GM12892 (cell line): ENCODE measurements at regions not wholly inside any gene's neighbourhood (a gene's known extent, or its start where the extent isn't known, plus 50 kb on each side); places are given as distances from the start of the nearest gene placed in this dataset.

Source experiments
- DNase-seq: peaks from one replicate; pipeline ENCODE4 v3.0.0; 2011; ENCODE audit not compliant: insufficient read length
- FAIRE-seq: peaks from 2 replicates; lab custom pipeline; 2011; peaks lifted over from hg19 to GRCh38; lab: Jason Lieb, UNC
- POLR2A ChIP-seq: IDR thresholded peaks from 2 replicates; pipeline ENCODE4 v1.6.1; 2011; ENCODE audit warnings: low read depth, low read length, control low read depth
- POLR2AphosphoS5 ChIP-seq: IDR thresholded peaks from 2 replicates; pipeline ENCODE4 v1.6.1; 2011; ENCODE audit warnings: low read depth, low read length, control low read depth
- TAF1 ChIP-seq: IDR thresholded peaks from 2 replicates; pipeline ENCODE4 v1.6.1; 2011; ENCODE audit warnings: low read depth, mild to moderate bottlenecking, control low read depth, low read length, borderline replicate concordance

DNA sequence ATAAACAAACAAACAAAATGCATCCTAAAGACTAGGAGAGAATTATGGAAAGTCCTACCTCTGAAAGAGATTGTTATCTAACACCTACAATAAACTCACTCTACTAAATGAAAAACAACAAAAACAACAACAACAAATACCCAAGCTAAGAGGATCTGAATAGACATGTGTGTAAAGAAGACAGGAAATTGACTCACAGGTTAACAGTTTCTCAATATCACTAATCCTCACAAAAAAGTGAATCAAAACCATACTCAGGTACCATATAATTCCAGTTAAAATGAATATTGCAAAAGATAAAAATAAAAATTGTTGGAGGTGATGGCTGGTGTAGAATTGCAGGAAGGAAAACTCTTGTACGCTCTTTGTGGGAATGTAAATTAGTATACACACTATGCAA lies 110.4 kb upstream of the TOP3B start:
- FAIRE-seq (peak; percentile 61), DNase-seq (no peak)
- TF ChIP-seq POLR2AphosphoS5 (no peak), TAF1 (no peak), POLR2A (no peak)

DNA sequence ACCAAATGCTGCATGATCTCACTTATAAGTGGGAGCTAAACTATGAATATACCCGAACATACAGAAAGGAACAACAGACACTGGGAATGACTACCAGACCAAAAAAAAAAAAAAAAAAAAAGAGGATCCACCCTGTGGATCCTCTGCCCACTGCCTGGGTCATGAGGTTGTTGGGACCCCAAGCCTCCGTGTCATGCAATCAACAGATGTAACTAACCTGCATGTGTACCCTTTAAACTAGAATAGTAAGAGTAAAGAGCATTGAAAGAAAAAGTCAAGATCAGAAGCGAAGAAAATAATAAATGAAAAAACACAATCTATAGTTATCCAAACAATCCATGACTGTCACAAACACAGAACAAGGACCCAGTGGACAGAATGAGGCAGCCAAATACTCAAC lies 109.5 kb upstream of the TOP3B start:
- no peak for DNase-seq
- no peak for TF ChIP-seq TAF1
- TF ChIP-seq POLR2A, result no peak
- no peak for TF ChIP-seq POLR2AphosphoS5

GRCh38 chr22:22091400-22091878 lies 108.9 kb upstream of the TOP3B start:
- no peak for TF ChIP-seq TAF1
- no peak for TF ChIP-seq POLR2AphosphoS5
- TF ChIP-seq POLR2A, result no peak
- no peak for DNase-seq
- FAIRE-seq, result no peak

More for the DNA sequence above, 109.5 kb upstream of the TOP3B start:
- no peak for FAIRE-seq

- no peak for FAIRE-seq
- DNase-seq, result no peak
- TF ChIP-seq TAF1 (no peak), POLR2AphosphoS5 (no peak)
Measured at GRCh38 chr22:22090650-22091399, 108.2 kb upstream of the TOP3B start.

GRCh38 chr22:22089459-22090308 lies 107.1 kb upstream of the TOP3B start:
- no peak for FAIRE-seq
- DNase-seq, result no peak
- TF ChIP-seq TAF1, result no peak
- no peak for TF ChIP-seq POLR2A
- no peak for TF ChIP-seq POLR2AphosphoS5

DNA sequence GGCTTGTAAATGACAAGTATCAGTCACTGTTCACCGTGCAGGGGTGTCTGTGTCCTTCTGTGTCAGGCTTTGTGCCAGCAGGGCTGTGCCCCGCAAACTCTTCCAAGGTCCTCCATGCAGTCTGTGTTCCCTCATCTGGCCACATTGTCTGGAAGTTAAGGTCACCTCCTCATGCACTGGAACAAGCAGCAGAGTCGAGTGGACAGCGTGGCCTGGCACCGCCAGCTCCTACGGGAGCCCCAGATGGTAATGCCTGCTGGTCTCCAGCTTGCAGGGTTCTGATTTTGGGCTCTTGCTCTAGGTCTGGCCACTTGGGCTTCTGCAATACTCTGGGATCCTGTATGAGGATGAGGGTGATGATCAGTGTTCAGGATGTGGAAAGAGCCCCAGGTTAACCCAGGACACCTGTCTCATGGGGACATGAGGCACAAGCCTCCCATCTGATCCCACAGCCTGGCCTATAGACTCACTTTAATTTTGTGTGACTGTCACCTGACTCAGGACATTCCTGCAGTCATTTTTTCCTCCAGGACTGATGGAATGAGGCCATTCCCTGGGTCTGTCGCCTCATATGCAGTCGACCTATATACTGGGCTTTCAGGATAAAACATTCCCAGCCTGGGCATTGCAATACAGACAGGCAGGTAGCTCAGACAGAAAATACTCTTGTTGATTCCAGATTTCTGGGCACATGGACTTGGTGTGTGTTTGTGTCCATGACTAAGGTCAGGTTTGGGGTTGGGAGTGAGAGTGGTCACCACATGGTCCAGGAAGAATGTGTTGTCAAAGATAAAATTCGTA lies 106.3 kb upstream of the TOP3B start:
- DNase-seq (no peak), FAIRE-seq (no peak)
- TF ChIP-seq TAF1, result no peak

- FAIRE-seq, result no peak
- no peak for TF ChIP-seq POLR2A
- TF ChIP-seq POLR2AphosphoS5, result no peak
- no peak for TF ChIP-seq TAF1
- no peak for DNase-seq
Measured at GRCh38 chr22:22087854-22088657, 105.5 kb upstream of the TOP3B start.

DNA sequence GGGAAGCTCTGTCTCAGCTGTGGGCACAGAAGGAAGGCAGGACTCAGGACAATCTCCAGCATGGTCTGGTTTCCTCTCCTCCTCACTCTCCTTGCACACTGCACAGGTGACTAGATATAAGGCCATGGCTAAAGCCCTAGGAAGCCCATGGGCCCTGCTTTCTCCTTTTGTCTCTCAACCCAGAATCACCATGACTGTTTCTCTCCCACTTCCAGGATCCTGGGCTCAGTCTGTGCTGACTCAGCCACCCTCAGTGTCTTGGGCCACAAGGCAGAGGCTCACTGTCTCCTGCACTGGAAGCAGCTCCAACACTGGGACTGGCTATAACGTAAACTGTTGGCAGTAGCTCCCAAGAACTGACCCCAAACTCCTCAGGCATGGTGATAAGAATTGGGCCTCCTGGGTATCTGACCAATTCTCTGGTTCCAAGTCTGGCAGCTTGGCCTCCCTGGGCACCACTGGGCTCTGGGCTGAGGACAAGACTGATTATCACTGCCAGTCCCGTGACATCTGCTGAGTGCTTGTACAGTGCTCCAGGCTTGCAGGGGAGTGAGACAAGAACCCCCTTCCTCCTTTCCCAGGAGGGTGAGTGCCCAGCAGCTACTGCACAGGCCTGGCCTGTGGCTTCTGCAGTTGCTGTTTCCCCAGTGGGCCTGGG lies 104.0 kb upstream of the TOP3B start:
- no peak for TF ChIP-seq POLR2A
- no peak for TF ChIP-seq TAF1
- no peak for TF ChIP-seq POLR2AphosphoS5
- DNase-seq, result no peak
- no peak for FAIRE-seq

DNA sequence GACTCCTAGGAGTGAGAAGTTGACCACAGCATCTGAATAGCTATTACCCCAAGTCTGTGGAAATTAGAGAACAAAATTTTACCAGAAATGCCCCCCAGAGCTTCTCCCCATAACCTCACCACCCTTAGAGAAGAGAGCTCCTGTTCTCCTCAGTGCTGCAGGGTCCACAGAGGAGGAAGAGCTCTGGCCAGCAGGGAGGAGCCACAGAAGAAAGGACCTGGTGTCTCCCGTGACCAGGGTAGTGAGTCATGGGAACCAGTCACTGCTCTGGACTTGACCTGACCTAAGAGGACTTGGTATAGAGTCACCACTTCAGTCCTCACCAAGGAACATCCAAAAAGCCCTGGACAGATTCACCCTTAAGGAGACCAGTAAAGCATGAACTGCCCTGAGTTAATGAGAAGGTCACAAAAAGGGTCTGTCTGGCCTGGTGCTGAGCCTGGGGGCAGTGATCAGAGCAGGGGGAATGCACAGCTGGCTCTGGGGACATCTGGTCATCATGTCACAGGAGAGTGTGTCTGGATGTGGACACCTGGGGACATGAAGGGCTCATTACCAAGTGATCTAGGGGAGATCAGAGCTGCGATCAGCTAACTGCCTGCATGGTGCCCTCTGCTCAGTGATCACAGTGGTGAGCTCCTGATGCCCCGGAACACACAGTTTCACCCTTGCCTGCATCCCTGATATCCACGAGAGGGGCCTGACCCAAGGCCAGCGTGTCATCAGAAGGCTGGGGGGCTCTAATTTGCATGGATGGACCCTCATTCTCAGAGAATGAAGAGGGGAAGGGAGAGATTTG lies 103.3 kb upstream of the TOP3B start:
- FAIRE-seq (no peak), DNase-seq (no peak)
- TF ChIP-seq POLR2AphosphoS5, result no peak
- no peak for TF ChIP-seq TAF1
- no peak for TF ChIP-seq POLR2A

- DNase-seq (no peak), FAIRE-seq (no peak)
- TF ChIP-seq POLR2AphosphoS5 (no peak), POLR2A (no peak), TAF1 (no peak)
Measured at GRCh38 chr22:22084089-22084711, 101.6 kb upstream of the TOP3B start.
